ENCODE measurements at regions not wholly inside any gene's neighbourhood (a gene's known extent, or its start where the extent isn't known, plus 50 kb on each side); places are given as distances from the start of the nearest gene placed in this dataset.
"Not testable (repeated sequence)": the region's sequence is repeated elsewhere in the genome, so short reads cannot be mapped to it uniquely, and the experiment has no call there.

DNA sequence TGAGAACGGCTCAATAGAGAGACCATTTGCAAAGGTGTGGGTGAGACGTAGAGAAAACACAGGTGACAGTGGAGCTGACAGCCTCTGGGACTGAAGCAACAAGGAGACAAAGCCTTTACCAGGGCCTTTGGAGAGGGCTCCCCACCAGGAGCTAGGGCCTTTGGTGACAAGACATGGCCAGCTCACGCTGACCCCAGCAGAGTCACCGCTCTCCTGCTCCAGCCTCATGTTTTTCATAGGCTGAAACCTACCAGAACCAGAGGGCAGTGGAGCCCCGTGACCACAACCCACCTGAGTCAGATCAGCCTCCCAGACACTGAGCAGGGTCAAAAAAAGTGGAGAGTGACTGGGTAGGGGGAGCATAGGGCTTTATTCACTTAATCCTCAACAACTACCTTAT is 214.7 kb downstream of the SHQ1 start:
- intact Hi-C loops (cut with DNase I), result no loop called here
- DNase-seq, result no peak

DNA sequence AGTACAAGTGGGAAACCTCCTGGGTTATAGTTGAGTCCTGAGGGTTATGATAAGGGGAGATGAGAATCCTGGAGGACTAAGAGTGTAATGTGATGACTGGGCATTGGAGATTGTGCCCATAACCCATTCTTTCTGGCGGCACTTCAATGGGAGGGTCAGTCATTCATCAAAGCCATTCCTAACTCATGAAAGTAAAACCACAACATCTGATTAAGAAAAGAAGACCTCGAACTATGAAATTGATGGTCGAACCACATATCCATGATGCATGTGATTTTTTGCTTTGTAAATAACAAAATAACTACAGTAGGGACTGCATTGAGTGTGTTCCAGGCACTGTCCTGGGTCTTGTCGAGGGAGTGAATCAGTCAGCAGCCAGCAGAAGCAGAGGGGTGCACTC is 215.1 kb downstream of the SHQ1 start:
- intact Hi-C loops (cut with DNase I), result no loop called here
- no peak for DNase-seq

DNA sequence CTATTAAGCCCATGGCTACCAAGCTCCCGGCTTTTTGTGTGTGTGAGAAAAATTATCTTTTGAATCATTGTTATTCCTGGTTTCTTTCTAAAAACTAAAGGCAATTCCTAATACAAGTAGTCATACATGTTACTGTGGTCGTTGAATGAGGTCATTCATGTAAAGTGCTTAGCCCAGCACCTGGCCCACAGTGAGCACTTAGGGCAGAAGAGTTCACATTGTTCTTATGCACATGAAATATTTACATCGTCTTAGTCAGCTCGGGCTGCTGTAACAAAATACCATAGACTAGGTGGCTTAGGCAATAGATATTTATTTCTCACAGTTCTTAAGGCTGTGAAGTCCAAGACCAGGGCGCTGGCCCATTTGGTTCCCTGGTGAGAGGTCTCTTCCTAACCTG is 216.1 kb downstream of the SHQ1 start:
- DNase-seq, result no peak
- intact Hi-C loops (cut with DNase I), result no loop called here

DNA sequence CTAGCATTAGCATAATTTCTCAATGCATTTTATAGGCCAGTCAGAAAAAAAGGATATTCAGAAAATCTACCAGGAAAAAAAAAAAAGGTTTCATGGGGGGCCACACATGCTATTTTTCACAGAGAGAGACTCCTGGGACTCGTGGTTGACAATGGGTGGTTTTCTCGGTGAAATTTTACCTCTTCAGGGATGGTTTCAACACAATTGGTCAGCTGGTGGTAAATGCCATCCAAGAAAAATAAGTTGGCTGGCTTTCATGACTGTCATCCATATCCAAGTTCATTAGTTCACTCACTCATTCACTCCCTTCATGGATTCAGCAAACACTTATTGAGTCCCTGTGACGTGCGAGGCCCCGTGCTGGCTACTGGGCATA is 217.3 kb downstream of the SHQ1 start:
- intact Hi-C loops (cut with DNase I), result no loop called here

DNA sequence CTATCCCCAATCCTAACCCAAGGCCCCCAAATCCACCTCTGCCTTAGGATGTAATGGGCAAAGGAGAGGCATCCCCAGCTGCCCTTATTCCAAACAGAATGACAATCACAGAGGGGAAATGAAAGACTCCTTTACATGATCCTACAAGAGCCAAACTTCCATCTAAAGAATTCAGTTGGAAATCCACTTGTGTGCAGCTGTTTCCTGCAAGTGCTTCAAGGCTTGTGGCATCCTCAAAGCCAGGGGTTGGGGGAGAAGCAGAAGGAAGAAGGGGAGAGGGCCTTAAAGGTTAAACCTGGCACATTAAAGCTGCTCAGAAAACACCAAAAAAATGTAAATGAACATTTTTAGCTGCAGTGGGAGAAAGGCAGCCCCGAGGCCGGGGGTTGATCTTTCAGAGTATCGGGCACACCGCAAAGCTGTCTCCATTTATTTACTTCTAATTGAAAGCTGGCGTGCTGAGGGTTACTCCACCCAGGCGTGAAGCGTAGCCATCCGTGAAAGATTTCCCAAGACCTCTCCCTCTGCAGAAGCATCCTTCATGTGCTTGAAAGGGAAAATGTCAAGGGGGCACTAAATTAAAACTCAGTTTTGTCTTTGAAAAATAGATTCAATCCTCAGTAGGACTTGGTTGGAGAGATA is 217.8 kb downstream of the SHQ1 start:
- DNase-seq, result no peak
- intact Hi-C loops (cut with DNase I), result no loop called here

More for the DNA sequence above, 217.3 kb downstream of the SHQ1 start:
- no peak for DNase-seq

DNA sequence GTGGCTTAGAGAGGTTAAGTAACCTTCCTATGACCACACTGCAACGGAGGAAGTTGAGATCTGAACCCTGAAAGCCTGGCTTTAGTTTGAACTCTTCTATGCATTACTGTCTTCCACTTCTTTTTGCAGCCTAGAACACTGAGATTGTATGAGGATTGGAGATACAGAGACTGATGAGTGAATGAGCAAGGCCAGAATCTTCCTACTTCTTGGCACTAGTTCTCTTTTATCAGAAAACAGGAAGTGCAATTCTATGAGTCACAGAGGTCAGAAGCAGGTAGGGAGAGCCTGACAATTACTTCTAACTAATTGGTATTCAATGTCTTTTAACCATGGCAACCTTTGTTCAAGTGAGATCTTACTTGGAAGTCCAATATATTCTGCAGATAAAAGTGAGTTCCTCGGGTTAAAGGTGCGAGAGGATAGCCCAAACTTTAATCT is 219.0 kb downstream of the SHQ1 start:
- intact Hi-C loops (cut with DNase I), result no loop called here
- DNase-seq, result no peak

DNA sequence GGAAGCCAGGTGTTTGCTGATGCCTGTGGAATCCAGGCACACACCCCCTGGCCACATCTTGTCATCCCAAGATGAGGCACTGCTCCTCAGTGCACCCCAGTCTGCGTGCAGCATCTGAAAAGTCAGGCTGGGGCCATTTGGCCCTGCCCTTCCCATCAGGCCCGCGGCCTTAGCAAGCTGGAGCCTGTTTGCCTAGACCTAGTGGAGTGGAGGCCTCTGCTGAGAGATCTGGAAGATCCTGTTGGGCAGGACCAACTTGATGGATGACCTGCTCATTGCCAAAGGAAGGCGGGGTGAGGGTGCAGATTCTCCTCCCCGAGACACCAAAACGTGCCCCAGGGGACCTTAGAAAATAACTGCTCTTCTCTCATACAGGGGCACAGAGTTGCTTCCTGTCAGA is 220.2 kb downstream of the SHQ1 start:
- no peak for DNase-seq
- intact Hi-C loops (cut with DNase I), result no loop called here

DNA sequence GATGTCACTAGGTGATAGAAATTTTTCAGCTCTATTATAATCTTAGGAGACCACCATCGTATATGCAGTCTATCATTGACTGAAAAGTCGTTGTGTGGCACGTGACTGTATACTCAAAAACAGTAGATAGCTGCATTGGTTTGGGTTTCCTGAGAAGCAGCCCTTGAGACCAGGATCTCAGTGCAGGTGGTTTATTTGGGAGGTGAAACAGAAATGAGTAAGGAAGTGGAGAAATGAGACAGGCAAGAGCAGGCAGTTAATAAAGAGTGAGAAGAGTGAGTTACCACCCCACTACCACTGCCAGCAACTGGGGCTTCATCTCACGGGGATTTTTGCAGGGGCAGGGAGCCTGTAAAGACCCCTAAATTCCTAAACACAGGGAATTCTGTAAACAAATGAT is 221.0 kb downstream of the SHQ1 start:
- intact Hi-C loops (cut with DNase I), result no loop called here

DNA sequence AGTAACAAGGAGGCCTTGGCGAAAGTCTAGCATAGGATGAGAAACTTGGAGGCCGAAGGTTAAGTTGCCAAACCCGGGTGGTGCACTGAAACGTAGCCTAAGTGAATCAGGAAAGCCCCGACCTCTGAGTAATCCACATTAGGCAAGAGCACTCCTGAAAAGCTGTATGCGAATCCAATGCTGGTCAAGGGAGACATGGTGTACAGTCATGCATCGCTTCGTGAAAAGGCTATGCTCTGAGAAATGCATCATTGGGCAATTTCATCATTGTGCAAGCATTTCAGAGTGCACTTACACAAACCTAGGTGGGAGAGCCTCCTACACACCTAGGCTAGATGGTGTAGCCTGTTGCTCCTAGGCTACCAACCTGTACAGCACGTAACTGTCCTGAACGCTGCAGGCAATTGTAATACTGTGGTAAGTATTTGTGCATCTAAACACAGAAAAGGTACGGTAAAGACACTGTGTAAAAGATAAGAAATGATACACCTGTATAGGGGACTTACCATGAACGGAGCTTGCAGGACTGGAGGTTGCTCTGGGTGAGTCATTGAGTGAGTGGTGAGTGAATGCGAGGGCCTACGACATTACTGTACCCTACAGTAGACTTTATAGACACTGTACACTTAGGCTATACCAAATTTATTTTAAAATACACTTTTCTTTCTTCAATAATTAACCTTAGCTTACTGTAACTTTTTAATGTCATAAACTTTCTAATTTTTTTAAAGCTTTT is 222.5 kb downstream of the SHQ1 start:
- DNase-seq, result no peak
- intact Hi-C loops (cut with DNase I), result no loop called here

More for the DNA sequence above, 221.0 kb downstream of the SHQ1 start:
- no peak for DNase-seq

DNA sequence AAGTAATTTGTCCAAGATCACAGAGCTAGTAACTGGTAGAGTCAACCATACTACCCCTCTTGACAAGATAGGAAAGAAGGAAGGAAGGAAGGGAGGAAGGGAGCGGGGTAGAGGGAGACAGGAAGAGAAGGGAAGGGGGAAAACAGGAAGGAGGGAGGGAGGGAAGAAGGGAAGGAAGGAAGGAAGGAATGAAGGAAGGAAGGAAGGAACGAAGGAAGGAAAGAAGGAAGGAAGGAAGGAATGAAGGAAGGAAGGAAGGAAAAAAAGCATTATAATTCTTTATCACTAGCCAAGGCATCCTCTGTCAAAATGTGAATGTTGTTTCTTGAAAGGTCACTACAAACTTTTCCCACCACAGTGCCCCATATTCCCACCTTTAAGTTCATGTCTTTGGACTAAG is 223.6 kb downstream of the SHQ1 start:
- intact Hi-C loops (cut with DNase I), result no loop called here
- DNase-seq, result no peak

DNA sequence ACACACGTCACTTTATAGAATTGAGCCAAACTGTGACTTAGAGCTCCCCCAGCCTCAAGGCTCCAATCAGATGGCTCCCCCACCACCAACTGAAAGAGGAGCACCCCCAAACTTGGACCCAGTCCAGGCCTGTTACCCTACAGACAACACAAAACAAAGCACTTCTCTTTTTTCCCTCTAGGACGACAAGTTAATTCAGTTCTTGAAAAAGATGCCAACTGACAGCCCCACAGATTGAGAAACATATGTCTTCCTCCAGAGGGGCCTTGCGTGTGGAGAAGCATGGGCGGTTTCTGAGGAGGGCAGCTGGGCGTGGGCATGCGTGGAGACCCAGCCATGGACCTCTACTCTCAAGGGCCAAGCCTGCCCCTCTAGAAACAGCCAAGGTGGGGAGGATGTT is 229.5 kb downstream of the SHQ1 start:
- DNase-seq, result peak in 1 of 42 donors; percentile 21
- intact Hi-C loops (cut with DNase I), result no loop called here

DNA sequence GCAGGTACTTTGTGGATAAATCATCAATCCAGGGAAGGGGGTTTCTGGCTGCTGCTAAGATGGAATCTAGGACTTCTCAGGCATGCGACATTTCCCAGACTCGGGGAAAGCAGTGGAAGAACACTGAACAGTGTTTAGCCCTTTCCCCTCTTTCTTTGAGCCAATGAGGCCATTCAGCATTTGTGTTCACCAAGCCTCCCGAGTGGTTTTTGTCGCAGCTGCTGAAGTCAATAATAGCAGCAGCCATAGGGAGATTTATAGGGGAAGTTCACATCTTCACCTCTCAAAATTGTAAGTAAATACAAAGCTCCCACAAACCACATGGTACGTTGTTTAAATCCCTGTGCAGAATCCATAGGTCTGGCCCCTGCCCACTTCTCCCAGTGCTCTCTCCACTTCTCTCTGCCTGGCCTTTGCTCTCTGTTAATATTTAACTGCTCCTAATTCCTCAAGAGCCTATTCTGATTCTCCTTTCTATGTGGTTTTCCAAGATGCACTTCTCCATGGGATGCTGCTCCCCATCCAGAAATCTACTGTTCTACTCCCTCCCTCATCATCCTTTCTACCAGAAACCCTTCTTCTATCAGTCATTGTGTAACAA is 230.7 kb downstream of the SHQ1 start:
- intact Hi-C loops (cut with DNase I), result no loop called here
- DNase-seq, result no peak

DNA sequence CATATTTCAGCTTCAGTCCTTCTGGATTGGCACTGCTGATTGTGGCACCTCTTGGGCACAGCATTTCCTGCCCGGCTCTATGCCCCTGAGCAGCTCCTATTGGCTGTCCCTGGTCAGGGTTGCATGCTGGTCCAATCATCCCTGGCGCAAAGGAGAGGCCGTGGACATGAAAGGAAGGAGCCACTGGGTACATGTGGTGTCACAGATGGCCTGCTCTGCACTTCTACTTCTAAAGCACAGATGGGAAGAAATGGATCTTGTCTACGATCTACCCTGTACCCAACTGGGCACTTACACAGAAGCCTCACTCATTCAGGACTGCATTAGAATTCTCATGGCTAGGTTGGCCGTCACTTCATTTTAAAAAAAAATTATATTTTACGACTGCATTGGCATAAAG is 232.5 kb downstream of the SHQ1 start:
- intact Hi-C loops (cut with DNase I), result no loop called here
- DNase-seq, result no peak

DNA sequence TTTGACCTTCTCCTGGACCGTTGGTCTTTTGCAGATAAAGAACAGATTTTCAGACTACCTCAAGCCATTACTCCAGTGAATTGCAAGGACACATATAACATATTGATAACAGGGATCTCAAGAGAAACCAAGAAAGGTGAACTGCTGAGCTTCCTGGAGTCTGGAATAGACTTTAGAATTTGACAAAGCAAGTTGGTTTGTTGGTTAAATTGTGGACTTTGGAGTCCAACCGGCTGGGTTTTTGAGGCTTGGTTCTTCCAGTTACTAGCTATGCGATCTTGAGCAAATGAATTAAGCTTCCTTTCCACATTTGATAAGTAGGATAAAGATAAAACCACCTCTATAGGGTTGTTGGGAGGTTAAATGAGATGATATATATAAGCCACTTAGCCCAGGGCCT is 233.1 kb downstream of the SHQ1 start:
- intact Hi-C loops (cut with DNase I), result no loop called here
- no peak for DNase-seq

DNA sequence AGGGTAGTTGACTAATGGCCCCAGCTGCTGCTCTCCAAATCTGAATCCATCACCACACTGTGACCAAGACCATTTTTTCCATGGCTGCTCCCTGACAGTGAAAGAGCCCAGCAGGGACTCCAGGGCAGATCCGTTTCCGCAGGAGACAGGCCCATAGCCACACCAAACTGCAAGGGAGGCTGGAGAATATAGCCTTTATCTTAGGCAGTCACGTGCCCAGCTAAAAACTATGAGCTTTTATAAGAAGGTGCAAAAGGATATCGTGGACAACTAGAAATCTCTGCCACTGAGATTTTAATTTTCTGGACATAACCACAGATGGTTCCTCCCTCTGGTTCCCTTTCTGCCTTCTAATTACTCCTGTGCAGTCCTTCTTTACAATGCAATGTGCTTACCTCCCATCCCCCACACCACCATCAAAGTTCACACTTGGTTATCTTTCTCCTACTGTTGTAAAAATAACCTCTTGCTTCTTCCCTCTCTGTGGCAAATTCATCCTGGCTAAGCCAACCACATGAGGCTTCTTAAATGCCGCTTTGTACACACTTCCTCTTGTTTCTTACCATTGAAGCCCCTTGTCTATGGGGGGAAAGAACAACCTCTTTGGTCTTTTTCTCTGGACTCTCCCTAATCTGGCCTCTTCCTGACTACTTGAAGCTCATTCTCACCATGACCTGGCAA is 233.7 kb downstream of the SHQ1 start:
- intact Hi-C loops (cut with DNase I), result no loop called here
- no peak for DNase-seq

DNA sequence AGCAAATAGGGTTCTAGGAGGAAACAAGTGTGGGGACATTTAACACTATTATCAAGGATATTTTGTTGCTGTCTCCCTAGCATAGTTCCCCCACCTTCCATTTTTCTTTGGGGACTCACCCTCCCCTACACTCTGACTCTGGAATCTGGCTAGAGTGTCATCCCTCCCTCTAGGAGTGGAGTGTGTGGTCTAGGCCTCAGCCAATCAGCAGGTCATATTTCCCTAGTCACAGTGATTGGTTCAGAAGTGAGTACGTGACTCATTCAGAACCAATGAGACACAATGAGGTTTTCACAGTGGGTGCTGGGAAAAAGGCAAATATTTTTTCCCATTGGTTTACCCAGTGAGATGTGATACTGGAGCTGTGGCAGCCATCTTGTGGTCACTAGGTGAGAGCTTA is 234.4 kb downstream of the SHQ1 start:
- intact Hi-C loops (cut with DNase I), result no loop called here
- DNase-seq, result no peak

DNA sequence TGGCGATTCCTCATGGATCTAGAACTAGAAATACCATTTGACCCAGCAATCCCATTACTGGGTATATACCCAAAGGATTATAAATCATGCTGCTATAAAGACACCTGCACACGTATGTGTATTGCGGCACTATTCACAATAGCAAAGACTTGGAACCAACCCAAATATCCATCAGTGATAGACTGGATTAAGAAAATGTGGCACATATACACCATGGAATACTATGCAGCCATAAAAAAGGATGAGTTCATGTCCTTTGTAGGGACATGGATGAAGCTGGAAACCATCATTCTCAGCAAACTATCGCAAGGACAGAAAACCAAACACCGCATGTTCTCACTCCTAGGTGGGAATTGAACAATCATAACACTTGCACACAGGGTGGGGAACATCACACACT is 239.1 kb downstream of the SHQ1 start:
- DNase-seq; intact Hi-C loops (cut with DNase I): not testable (repeated sequence)

DNA sequence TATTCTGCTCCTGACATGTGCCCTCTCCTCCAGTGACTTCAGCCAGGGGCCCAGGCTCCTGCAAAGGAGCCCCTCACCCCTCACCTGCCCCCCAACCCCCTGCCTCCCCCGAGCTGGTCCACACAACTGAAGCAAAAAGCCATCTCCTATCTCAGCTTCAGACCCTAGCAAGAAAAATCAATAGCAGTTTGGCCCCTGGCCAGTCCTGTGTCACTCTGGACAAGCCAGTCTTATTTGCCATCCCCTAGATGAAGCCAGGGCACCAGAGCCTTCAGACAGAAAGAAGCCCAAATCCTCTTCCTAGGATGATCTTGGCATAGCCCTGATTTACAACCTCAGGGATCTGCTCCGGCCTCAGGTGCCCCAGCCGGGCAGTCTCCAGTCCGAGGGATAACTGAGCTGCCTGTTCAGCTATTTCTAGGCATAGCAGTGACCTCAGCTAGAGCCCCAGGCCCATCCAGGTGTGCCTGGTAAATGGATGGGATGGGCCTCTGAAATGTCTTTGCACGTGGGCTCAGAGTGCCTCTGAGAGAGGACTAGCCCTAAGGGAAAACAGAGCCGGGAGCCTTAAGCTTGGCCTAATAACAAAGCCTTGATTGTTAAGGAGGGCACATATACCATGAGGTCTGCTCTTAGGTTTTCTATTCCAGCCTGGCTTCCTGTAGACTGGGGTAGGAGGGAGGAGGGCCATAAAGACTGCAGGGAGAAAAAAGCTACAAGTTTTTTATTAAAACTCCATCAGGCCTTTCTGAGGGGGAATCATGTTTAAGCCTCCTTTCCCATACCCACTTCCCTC is 242.0 kb downstream of the SHQ1 start:
- DNase-seq, result no peak
- intact Hi-C loops (cut with DNase I), result no loop called here

DNA sequence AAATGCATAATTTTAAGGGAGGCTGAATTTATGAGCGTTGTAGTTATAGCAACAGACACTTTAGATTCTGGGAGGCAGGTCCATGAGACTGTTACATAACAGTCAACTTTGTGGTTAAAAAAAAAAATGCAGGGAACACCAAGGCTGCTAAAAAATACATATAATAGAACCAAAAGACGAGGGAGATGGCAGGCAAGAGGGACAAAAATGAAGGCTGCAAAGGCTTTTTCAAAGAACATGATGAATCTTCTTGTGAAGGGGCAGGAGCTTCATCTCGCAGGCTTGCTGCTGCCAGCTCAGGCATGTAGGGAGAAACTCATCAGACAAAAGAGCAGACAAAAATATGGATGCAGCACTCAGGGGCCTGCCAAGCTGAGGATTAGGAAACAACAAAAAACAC is 243.9 kb downstream of the SHQ1 start:
- DNase-seq, result peak in 6 of 42 donors; percentile 16 to 41 (median 21)
- intact Hi-C loops (cut with DNase I), result no loop called here

Data from head of caudate nucleus (tissue), 42 donors.